Hepatocyte (in vitro differentiated cells): ENCODE measurements at regions not wholly inside any gene's neighbourhood (a gene's known extent, or its start where the extent isn't known, plus 50 kb on each side); places are given as distances from the start of the nearest gene placed in this dataset.

Source experiments
- DNase-seq: peaks from one replicate; pipeline ENCODE4 v3.0.0-alpha.2; 2016; ENCODE audit warnings: low spot score
- H2AFZ ChIP-seq: fragments of 200-600 bp; sonication (generic); 2 replicates; pipeline ENCODE4 v1.6.0; 2016; ENCODE audit warnings: antibody characterized with exemption, mild to moderate bottlenecking
- H3K27ac ChIP-seq: fragments of 200-600 bp; sonication (generic); 2 replicates; pipeline ENCODE4 v1.5.1; 2016; ENCODE audit warnings: mild to moderate bottlenecking
- H3K27me3 ChIP-seq: fragments of 200-600 bp; sonication (generic); 2 replicates; pipeline ENCODE4 v1.6.1; 2016
- H3K36me3 ChIP-seq: fragments of 200-600 bp; sonication (generic); replicated peaks from 2 replicates; pipeline ENCODE4 v1.5.1; 2016; ENCODE audit warnings: low read depth; ENCODE audit not compliant: insufficient read depth
- H3K4me1 ChIP-seq: fragments of 200-600 bp; sonication (generic); 2 replicates; pipeline ENCODE4 v1.5.1; 2016; ENCODE audit warnings: mild to moderate bottlenecking, moderate library complexity; ENCODE audit not compliant: insufficient read depth
- H3K4me2 ChIP-seq: fragments of 200-600 bp; sonication (generic); 2 replicates; pipeline ENCODE4 v1.6.0; 2016
- H3K4me3 ChIP-seq: fragments of 200-600 bp; sonication (generic); 2 replicates; pipeline ENCODE4 v1.5.1; 2016; ENCODE audit warnings: mild to moderate bottlenecking
- H3K79me2 ChIP-seq: fragments of 200-600 bp; sonication (generic); 2 replicates; pipeline ENCODE4 v1.6.0; 2017; ENCODE audit warnings: mild to moderate bottlenecking
- H3K9me2 ChIP-seq: fragments of 200-600 bp; sonication (generic); replicated peaks from 2 replicates; pipeline ENCODE4 v1.6.0; 2017; ENCODE audit warnings: mild to moderate bottlenecking; ENCODE audit not compliant: insufficient read depth
- H3K9me3 ChIP-seq: fragments of 200-600 bp; sonication (generic); 2 replicates; pipeline ENCODE4 v1.5.1; 2016; ENCODE audit warnings: low read depth, mild to moderate bottlenecking
- H4K20me1 ChIP-seq: fragments of 200-600 bp; sonication (generic); 2 replicates; pipeline ENCODE4 v1.6.0; 2016; ENCODE audit warnings: mild to moderate bottlenecking; ENCODE audit not compliant: insufficient read depth, poor library complexity, severe bottlenecking
- EZH2 ChIP-seq: fragments of 200-600 bp; sonication (generic); IDR thresholded peaks from 2 replicates; pipeline ENCODE4 v1.6.1; 2016; ENCODE audit warnings: antibody characterized with exemption, mild to moderate bottlenecking, borderline replicate concordance
- EZH2phosphoT487 ChIP-seq: fragments of 200-600 bp; sonication (generic); IDR thresholded peaks from one replicate; pipeline ENCODE4 v1.6.1; 2018; ENCODE audit warnings: antibody characterized with exemption, mild to moderate bottlenecking, low read depth, moderate library complexity; ENCODE audit not compliant: unreplicated experiment, severe bottlenecking
- WGBS: methylation state at CpG from one replicate; pipeline ENCODE4 v1.1.6; 2016; ENCODE audit warnings: low lambda C conversion rate; ENCODE audit errors: missing lambda C conversion rate; 5-methylcytosine and 5-hydroxymethylcytosine counted together
- TF ChIP-seq, protein P1 (sequence below): fragments of 200-600 bp; sonication (generic); IDR thresholded peaks from 2 replicates; pipeline ENCODE4 v1.5.1; 2016; ENCODE audit warnings: antibody characterized with exemption, mild to moderate bottlenecking; ENCODE audit not compliant: poor library complexity

DNA sequence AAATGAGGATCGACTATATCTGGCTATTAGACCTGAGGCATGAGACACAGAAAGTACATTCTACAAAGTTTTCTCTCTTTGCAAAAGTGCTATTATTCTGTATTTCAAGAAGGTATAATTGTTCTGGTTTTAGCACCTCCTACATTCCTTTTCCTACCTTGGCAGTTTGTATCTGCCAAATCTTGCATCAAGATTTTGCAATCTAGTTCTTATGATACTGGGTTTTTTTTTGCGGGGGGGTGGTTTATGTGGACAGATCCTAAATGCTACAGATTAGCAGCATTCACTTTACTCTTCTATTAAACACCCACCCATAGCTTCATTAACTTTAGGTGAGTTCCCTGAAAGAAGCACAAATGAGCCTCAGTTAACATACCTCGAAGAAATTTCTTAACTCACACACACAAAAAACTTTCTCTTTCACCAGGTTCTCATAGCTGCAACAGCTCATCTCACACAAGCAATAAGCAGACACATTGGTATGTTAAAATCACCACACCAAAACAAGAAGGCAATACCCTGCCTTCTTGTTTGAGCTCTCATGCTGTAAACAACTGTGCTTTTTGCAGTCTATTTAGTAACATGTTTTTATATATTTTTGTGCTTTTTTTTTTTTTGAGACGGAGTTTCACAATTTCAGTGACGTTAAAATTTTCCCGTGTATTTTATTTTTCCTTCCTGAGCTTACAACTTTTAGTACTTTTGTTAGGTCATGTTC, 73.0 kb upstream of the VGLL4 start:
- H3K36me3 ChIP-seq = no peaks in the 10 kb centered on the region
- H3K27ac ChIP-seq = peak overlapping the region; percentile 92
- no peak overlapping the region for H2AFZ ChIP-seq
- WGBS = 76% methylated on average over 6 of the region's 6 CpGs
- H3K79me2 ChIP-seq = peaks cover 63% of the 10 kb centered on the region
- H3K27me3 ChIP-seq = no peaks in the 10 kb centered on the region
- no peak for DNase-seq
- peak overlapping the region; percentile 76 for H3K4me2 ChIP-seq
- H3K4me1 ChIP-seq = peaks cover 15% of the 10 kb centered on the region
- peaks cover 21% of the 10 kb centered on the region for H4K20me1 ChIP-seq
- no peak overlapping the region for H3K4me3 ChIP-seq
- TF ChIP-seq, protein P1, sequence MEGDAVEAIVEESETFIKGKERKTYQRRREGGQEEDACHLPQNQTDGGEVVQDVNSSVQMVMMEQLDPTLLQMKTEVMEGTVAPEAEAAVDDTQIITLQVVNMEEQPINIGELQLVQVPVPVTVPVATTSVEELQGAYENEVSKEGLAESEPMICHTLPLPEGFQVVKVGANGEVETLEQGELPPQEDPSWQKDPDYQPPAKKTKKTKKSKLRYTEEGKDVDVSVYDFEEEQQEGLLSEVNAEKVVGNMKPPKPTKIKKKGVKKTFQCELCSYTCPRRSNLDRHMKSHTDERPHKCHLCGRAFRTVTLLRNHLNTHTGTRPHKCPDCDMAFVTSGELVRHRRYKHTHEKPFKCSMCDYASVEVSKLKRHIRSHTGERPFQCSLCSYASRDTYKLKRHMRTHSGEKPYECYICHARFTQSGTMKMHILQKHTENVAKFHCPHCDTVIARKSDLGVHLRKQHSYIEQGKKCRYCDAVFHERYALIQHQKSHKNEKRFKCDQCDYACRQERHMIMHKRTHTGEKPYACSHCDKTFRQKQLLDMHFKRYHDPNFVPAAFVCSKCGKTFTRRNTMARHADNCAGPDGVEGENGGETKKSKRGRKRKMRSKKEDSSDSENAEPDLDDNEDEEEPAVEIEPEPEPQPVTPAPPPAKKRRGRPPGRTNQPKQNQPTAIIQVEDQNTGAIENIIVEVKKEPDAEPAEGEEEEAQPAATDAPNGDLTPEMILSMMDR = no peak
- TF ChIP-seq EZH2phosphoT487 (no peak), EZH2 (no peak)
- H3K9me2 ChIP-seq = no peaks in the 10 kb centered on the region
- H3K9me3 ChIP-seq = no peaks in the 10 kb centered on the region

DNA sequence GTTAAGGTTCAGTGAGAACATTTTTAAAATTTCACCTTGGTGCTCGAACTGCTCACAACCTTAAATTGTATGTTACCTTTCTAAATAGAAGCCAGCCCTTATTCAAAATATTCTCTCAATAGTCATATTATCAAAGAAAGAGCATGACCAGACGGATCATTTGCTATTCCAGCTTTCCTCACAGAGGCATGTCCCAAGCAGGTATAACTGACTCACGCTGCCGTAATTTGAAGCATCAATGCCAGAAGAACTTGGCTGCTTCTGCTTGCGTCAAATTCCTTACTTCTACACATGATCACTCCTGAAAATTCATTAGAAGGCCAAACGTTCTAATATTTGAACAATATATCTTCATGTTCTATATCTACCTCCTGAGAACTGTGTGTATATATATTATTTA, 69.5 kb upstream of the VGLL4 start:
- no peak for DNase-seq
- H3K4me2 ChIP-seq = no peak overlapping the region
- H2AFZ ChIP-seq = no peak overlapping the region
- WGBS = 89% methylated on average over 6 of the region's 6 CpGs
- peaks cover 21% of the 10 kb centered on the region for H4K20me1 ChIP-seq
- no peak overlapping the region for H3K27ac ChIP-seq
- H3K9me2 ChIP-seq = no peaks in the 10 kb centered on the region
- TF ChIP-seq EZH2phosphoT487 (no peak), EZH2 (no peak)
- TF ChIP-seq, protein P1 = no peak
- H3K27me3 ChIP-seq = no peaks in the 10 kb centered on the region
- H3K4me3 ChIP-seq = no peak overlapping the region
- peaks cover 98% of the 10 kb centered on the region for H3K79me2 ChIP-seq
- H3K4me1 ChIP-seq = peaks cover 7% of the 10 kb centered on the region
- no peaks in the 10 kb centered on the region for H3K36me3 ChIP-seq
- H3K9me3 ChIP-seq = no peaks in the 10 kb centered on the region

DNA sequence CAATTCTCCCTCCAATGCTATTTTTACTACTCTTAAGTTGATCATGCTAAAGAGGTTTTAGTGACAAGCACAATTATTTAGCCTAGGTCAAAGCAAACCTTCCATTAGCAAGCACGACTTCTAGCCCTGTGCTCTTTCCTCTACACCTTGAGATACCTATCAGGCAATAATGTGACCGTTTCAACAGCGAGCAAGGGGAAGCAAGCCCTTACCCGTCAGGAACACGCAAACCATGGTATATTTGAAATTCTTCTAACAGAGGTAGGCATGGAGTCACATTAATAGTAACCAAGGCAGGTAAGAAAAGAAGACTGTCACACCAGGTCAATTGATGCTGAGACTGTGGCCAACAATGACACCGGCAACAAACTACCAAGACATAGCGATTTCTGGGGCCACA, 68.9 kb upstream of the VGLL4 start:
- TF ChIP-seq EZH2phosphoT487 (no peak), EZH2 (no peak)
- TF ChIP-seq, protein P1 = no peak
- Histone ChIP-seq H2AFZ (no peak overlapping the region), H3K9me2 (no peaks in the 10 kb centered on the region), H3K4me1 (peaks cover 7% of the 10 kb centered on the region), H4K20me1 (peaks cover 21% of the 10 kb centered on the region), H3K79me2 (peaks cover 100% of the 10 kb centered on the region), H3K27me3 (no peaks in the 10 kb centered on the region), H3K4me2 (no peak overlapping the region), H3K9me3 (no peaks in the 10 kb centered on the region), H3K4me3 (no peak overlapping the region), H3K36me3 (no peaks in the 10 kb centered on the region), H3K27ac (no peak overlapping the region)
- DNase-seq = no peak
- WGBS = 88% methylated on average over 7 of the region's 7 CpGs
